ENCODE measurements at regions not wholly inside any gene's neighbourhood (a gene's known extent, or its start where the extent isn't known, plus 50 kb on each side); places are given as distances from the start of the nearest gene placed in this dataset.
"Not testable (repeated sequence)": the region's sequence is repeated elsewhere in the genome, so short reads cannot be mapped to it uniquely, and the experiment has no call there.

DNA sequence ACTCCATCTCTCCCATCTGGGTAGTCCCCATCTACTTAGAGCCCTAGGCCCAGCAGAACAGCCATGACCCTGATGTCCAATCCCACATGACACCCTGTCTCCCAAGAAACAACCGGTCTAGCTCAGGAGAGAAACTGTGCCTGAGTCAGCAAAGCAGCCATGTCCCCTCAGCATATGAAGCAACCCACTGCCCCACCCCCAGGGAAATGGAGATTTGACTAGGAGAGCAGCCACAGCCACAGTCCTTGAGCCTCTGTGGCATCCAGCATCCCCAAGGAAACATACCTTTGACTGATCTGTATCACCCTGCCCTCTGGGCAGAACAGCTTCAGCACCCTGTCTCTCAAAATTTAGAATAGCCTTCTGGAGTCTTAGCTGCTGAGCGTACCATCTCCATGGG is 641.9 kb upstream of the FBXO33 start:
- DNase-seq: no peak

DNA sequence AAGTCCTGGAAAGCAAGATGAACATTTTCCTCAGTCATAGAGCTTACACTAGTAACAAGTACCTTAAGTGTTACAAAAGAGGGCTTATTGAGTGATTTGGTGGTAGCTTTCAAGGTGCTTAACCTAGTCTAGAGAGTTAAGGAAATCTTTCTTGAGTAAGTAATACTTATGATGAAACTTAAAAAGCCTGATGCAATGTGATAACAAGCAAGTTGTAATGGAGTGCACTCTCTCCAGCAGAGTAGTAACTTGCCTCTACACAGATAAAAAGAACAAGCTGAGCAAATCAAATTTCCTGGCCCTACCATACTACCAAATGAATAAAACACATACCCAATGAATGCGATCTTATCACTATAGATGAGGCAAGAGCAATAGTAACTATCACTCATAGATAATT is 639.9 kb upstream of the FBXO33 start:
- no peak for DNase-seq

DNA sequence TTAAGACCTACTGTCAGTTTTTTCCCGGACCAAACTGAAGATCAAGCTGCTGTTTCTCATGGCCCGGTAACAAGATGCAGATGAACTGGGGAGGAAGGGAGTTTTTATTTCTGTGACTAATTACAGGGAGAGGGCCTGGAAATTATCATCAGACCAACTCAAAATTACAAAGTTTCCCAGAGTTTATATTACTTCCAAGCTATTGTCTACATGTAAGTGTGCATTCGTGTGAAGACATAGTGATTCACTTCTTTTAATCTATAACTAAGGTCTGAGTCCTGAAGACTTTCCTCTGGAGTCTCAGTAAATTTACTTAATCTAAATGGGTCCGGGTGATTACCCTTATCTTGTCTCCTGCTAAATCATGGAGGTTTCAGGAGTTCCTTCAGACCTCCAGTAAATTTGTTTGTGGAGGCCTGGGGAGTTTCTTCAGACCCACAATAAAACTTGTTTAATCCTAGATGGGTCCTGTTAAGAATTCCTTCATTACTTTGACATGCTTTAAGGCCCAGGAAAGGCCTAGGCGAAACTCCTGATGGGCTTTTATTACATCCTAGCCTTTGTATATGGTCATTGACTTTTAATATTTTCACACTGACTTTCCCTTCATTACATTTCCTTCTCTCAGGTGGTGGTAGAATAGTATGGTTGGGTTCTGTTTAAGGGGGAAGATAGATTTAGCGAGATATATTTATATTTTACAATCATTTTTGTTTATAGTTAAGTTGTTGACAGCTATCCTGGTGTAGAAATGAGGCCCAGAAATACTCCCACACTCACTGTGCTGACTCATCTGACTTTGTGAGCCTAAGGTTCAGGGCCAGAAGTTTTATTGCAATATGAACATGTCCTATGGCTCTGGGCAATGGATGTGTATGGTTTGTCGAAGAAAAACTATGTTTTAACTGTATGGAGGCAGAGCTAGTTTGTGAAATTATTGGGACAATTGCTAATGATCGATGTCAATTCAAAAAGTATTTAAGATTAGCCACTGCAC is 627.0 kb upstream of the FBXO33 start:
- DNase-seq: no peak

DNA sequence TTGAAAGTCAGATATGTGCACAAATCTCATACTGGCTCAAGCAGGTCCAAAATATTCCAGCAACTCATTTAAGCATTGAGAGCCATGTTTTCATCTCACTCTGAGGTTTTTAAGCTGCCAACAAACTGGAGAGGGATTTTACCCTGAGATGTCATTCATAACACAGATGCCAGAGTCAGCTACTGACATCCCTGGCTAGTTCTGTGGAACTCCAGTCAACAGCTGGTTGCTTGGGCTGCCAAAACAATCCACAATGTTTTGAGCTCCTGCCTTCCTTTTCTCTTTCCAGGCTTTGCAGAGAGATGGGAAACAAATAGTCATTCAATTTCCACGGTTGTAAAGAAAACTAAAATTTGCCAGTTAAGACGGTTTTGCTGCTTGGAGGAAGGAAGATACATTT is 621.2 kb upstream of the FBXO33 start:
- no peak for DNase-seq

DNA sequence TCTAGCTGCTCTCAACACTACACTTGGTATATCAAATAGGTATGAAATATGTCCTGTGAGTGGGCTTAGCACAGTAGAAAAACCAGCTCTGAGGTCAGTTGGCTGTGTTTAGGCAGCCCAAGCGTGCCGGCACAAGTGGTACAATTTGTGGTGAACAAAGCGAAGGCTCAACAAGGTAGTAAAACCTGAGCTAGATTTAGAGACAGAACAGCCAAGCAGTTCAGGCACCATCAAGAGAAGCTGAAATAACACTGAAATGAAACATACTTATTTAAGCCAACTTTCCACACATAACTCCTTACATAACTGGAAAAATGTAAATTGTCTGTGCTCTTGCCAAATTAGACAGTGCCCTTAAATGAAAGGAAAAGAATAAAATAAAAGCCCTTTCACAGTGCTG is 596.8 kb upstream of the FBXO33 start:
- no peak for DNase-seq

DNA sequence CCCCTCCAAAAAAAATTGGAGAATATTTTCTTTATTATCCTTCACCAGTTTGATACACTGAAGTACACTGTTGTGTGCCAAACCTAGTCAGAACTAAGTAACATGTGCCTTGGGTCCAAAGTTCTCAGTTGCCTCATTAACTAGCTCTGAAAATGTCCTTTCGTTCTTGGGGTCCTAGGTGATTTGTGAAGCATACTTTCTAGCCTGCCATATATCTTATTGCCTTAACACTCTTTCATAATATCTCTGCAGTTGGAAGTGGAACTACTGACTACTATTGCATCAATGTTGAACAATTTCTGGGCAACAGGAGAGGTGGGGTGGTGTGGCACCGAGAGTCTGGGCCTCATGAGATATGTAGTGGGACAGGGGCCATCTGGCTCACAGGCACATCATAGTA is 592.9 kb upstream of the FBXO33 start:
- DNase-seq: no peak

DNA sequence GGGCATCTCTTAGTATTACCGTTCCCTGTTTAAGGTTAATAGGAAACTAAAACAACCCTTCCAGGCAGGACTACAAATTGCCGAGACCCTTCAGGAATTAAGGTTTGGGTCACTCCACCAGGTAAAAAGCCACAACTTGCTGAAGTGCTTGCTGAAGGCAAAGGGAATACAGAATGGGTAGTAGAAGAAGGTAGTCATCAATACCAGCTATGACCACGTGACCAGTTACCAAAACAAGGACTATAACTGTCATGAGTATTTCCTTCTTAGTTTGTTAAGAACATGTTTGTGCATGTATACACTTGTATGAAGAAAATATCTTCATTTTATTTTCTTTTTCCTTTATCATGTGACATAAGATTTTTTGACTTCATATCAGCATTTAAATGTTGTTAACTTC is 578.7 kb upstream of the FBXO33 start:
- no peak for DNase-seq

DNA sequence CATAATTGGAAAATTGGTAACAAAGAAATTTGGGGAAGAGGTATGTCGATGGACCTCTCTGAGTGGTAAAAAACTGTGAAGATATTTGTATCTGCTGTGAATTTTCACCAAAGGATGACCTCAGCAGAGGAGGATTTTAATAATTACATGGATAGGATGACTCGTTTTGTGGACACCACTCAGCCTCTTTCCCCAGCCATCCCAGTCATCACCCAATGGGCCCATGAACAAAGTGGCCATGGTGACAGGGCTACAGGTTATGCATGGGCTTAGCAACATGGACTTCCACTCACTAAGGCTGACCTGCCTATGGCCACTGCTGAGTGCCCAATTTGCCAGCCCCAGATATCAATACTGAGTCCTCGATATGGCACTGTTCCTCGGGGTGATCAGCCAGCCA is 577.5 kb upstream of the FBXO33 start:
- DNase-seq: no peak

DNA sequence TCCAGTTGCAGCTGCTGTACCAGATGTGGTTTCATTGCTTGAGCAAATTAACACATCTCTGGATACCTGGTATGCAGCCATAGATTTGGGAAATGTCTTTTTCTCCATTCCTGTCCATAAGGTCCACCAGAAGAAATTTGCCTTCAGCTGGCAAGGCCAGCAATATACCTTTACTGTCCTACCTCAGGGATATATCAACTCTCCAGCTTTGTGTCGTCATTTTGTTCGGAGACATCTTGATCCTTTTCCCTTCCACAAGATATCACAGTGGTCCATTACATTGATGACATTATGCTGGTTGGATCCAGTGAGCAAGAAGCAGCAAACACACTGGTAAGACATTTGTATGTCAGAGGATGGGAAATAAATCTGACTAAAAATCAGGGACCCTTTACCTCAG is 576.1 kb upstream of the FBXO33 start:
- not testable (repeated sequence) for DNase-seq

DNA sequence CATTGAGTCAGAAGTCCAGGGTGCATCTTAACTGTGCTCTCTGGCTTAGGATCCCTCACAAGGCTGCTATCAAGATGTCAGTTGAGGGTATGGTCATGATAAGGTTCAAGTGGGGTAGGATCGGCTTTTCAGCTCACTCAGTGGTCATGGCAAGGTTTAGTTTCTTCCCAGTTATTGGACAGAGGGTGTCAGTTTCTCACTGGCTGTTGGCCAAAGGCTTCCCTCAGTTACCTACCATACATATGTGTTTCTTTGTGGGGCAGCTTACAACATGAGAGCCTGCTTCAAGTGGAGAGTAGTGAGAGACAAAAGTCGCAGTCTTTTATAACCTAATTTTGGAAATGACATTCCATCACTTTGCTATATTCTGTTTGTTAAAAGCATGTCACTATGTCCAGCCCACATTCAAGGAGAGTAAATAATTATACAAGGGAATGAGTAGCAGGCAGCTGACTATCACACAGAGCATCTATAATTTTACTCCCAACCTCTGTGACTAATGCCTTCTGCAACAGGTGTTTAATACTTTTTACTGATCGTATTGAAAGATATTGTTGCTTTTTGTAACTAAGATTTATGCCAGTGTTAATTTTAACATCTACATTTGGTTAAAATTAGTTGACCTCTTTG is 572.8 kb upstream of the FBXO33 start:
- no peak for DNase-seq

DNA sequence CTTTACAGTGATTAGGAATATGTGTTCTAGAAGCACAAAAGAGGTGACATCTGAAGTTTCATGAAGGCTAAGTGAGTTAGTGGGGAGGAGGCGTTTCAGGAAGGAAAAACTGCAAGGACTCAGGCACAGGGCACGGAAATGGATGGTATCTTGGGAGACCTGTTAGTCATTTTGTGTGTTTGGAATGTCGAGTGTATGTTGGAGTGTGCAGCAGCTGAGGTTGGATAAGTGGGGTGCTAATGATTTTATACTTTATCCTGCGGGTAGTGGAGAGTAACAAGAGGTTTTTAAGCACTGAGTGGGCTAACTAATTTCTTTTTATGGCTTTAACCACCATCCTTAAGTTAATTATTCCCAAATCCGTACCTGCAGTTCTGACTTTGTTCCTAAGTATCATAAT is 571.5 kb upstream of the FBXO33 start:
- DNase-seq: no peak

DNA sequence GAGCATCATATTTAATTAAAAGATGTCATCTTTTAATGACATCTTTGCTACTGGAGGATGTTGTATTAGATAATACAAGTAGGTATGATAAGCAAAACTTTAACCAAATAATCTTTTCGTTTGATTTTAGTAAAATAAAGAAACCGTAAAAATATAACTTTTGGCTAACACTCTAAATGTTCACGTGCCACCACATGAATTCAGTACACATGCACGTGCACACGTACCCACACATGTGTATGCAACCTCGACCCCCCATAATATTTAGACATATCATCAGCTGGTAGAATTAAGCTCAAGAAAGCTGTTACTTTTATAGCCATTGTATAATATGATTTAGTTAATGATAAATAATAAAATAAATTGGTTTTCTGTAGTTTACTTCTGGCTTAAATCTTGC is 566.6 kb upstream of the FBXO33 start:
- no peak for DNase-seq

DNA sequence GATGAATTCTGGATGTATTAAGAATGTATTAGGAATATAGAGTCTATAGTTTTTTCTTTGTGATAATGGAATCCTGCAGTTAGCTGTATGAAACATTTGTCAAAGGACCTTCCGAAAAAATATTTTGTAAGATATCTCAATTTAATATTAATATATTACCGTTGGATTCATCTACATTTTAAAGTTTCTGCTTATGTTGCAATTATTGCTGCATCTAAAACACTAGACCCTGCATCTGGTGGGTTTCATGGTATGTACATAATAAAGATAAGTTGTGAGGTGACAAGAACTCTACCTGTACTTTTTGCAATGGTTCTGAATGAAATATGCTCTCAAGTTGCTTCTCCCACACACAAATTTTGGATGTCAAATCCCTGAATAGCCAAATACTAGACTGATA is 565.9 kb upstream of the FBXO33 start:
- no peak for DNase-seq

DNA sequence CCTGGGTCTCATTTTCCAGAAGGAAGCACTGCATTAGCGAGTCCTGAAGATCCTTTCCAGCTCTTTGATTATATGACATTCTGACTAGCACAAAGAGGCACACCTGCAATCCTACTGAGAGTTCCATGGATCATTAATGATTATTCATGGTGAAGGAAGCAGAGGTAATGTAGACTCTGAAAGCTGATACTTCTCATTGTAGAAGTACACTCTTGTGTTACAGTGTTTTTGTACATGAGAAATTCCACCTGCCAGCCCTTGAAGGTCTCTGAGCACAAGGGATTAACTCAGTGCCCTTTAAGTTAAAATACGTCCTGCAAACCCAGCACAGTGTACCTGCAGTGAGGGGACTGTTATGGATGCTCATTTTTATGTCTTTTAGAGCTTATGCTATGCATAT is 558.8 kb upstream of the FBXO33 start:
- no peak for DNase-seq

DNA sequence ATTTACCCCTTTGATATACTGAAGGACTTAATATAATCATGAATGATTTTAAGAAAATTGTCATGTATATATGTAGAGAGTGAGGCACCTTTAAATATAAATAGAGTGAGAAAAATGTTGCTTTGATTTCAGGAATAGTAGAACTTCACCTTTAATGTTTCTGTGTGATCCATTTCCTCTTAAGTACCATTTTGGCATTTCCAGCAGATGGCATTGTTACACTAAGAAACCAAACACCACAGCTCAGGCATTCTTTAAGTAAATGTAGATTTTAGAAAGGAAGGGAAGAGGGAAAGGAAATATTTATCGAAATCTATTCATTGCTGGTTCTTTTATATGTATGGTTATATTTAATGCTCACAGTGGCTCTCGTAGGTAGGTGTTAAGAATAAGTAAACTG is 556.7 kb upstream of the FBXO33 start:
- DNase-seq: no peak

DNA sequence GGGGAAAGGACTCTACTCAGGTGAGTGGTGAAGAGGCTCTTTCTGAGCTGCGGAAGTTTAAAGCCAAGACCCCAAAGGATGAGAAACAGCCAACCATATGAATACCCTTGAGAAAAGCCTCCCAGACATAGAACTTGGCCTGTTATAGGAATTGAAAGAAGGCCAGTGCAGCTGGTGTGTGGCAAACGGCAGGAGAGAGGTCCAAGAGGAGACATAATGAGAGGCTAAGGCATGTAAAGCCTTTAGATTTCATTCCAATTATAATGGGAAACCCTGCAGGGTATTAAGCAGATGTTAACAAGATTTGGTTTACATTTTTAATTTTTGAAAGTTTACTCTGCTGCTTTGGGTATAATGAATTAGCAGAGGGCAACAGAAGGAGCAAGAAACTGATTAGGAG is 552.1 kb upstream of the FBXO33 start:
- DNase-seq: no peak

DNA sequence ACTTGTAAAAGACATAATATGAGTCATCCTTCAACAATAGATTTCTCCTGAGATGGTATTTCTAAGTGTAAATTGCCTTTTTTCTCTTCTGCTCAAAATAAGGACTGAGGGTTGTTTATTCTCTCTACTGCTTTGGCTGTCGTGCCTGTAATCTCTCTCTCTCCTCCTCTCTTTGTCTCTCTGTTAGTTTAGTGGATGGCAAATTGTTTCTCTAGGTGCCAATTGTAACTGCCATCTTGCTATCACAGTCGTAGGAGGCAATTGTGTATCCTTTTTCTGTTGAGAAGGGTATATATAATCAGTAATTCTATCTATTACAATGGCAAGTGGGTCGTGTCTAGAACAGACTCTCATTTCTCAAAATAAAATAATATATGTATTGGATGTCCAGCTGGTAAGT is 545.0 kb upstream of the FBXO33 start:
- DNase-seq: no peak

DNA sequence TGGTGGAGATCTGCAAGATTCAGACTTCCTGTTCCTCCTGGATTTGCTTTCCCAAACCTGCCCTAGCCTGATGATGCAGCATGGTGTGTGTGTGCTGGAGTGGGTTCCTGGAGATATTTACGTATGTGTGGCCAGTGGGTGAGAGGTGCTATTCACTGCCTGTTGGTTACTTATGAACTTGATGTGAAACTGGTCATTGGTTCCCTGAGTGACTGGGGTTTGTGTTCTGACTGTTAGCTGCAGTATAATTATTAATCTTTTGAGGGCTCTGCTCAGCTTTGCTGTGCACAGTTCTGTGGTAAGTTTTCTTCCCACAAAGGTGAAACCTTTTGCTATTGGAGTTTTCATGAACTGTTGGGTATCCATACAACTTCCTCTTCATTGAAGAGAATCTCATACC is 541.8 kb upstream of the FBXO33 start:
- no peak for DNase-seq

DNA sequence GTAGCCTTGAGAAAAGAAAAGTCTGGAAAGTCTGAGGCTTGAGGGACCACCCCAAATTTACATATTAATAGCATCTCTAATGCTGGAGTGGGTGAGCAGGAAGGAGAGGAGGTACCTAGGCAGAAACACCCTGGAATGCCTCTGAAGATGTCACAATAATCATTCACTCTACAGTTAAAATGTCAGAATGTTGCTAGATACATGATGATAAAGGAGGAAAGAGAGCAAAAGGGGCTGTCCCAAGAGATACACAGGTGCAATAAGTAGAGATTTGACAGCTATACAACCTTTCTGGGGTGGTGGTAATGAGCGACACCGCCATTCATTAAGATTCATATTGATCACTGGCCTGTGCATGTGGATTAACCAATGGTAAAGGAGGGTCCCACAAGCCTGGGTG is 540.5 kb upstream of the FBXO33 start:
- DNase-seq: no peak

DNA sequence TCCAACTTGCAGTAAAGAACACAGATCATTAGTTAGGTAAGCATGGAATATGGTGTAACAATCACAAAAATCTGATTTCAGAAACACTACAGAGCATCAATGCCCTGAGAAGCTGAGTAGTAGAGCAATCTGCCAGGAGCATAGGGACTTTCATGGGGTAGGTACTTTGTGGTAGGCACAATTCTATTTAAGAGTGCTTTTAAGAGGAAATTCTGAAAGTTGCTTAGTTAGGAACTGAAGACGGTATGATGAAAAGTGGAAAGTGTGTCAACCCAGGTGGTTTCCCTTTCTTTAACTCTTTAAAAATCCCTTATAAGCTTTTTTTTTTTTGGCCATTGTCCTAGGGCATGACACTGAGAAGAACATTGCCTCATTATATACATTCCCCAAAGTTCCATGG is 535.7 kb upstream of the FBXO33 start:
- no peak for DNase-seq

DNA sequence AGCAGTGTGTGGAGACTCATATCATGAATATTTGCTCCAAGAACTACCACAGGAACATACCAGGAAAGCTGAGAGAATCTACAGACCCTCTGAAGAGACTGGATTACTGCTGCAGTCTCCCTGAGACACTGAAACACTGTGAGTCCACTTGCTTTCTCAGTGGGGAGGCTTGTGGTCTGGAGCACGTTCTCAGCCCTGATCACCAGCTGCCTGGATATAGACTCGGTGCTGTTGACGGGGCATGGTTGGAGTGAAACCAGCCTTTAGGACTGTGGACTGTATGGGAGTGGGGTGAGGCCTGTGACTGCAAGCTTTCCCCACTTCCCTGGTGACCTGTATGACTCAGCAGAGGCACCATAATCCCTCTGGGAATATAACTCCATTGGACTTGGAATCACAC is 525.8 kb upstream of the FBXO33 start:
- DNase-seq: no peak

DNA sequence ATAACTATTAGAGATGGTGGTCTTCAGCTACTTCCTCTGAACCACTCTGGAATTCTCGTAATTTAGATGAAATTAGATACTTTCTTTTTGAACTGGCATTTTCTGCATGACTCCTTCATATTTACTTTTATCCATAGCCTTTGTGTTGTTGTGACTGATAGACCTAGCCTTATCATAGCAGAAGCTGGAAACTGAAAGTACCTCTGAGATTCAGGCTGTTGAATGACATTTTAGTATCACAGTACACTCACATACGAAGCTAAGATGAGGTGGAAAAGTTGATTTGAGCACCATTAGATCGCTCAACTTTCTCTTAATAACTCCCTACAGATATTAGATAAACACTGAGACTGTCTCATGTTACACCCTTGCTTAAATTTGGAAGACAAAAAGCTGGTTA is 525.1 kb upstream of the FBXO33 start:
- no peak for DNase-seq

DNA sequence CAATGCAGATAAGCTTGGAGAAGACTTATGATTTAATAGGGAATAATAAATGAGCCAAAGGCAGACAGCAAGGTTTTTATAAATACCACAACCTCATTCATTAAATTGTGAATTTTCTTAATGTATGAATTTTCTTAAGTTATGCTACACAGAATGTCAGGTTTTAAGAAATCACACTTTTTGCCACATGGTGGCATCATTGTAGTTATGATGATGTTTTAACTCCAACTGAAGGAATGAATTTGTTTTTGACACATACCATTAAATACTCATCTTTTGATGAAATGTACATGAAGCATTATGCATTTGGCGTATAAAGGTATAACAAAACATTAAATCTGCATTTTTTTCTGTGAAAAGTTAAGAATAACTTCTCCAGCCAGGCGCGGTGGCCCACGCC is 524.1 kb upstream of the FBXO33 start:
- no peak for DNase-seq

DNA sequence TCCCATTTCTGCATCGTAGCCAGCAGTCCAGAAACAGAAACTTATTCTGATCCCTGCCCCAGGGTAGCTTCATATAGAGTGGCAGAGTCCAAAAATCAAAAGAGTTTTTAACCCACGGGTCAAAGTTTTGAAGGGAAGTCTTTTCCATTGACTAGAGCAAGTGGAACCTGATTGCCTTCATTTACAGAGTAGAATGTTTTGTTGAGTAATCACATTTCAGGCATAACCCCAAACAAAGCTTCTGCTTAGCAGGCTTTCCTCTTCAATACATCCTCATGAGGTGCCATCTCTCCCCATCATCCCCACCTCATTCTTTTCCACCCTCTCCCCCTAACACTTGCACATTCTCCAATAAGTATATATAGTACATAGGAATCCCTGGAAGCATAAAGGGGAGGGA is 516.0 kb upstream of the FBXO33 start:
- DNase-seq: no peak

DNA sequence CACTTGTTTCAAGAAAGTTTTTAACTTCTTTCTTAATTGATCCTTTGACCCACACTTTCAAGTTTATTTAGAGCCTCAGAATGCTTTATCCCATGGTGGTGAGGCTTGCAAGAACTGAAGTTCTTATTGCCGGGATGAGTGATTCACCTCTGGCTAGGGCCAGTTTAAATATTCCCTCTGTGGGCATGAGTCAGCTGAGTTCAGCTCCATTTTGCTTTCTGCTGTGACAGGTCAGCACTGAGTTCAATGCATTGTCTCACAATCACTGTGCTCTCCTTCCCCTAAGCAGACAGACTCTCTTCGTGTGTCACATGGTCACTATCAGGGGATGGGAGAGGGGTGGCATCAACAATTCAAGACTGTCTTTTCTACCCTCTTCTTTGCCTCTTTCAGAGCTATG is 514.6 kb upstream of the FBXO33 start:
- no peak for DNase-seq
